ENCODE measurements at regions not wholly inside any gene's neighbourhood (a gene's known extent, or its start where the extent isn't known, plus 50 kb on each side); places are given as distances from the start of the nearest gene placed in this dataset.

DNA sequence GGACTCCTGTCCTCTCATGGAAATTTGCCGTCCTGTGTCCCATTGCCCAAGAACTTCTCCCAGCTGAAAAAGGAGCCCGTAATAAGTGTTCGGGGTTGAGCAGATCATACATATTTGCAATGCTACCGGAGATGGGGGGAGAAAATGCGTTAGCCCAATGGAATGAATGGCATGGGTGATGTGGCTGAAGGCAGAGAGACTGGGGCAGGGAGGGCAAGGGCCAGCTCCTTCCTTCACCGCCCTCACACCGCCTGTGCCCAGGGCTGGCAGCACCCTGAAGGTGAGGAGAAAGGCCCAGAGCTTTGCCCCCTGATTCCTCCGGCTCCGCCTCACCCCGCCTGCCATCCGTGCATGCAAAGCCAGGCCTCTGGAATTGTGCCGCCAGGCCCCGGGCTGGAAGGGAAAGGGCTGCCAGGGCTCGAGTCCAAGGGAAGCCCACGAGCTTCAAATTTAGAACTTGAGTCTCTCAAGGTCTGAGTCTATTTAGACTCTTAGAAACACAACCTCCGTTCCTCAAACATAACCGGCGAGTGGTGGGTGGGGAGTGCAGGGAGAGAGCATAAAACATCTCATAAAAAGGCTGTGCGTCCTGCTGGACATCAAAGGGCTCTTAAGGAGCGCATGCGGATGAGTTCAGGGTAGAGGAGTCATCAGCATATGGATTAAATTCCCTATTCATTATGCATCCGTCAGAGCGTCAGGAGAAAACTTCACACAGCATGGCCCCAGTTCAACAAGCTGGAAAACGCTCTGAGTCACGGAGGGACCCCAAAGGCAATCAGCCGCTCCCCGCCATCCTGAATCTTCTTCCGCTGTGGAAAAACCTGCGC, 121.7 kb upstream of the GLI2 start:
- FAIRE-seq (no peak), DNase-seq (ENCODE audit: low spot score in 2 of 2) (no peak)

GRCh38 chr2:120614901-120615300, 120.8 kb upstream of the GLI2 start:
- DNase-seq (ENCODE audit: low spot score in 2 of 2) = no peak
- no peak for FAIRE-seq

- FAIRE-seq = no peak
- no peak for DNase-seq (ENCODE audit: low spot score in 2 of 2)
Measured at GRCh38 chr2:120616261-120616660, 119.4 kb upstream of the GLI2 start.

DNA sequence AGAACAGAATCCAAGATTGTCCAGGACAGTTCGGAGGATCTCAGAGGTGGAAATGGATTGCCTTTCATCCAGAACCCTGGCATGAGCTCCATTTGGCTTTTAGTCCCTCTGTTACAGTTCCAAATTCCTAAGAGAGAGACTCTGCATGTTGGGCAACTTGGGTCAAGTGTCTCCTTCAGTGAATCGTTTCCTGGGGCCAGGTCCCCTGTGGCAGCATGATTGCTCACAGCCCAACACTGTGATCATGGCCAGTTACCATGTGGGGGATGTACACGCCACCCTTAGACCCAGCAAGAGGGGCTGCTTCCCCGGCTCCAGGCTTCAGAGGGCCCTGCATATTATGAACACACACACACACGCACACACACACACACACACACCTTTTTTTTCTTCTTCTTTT, 118.6 kb upstream of the GLI2 start:
- no peak for DNase-seq (ENCODE audit: low spot score in 2 of 2)
- no peak for FAIRE-seq

- FAIRE-seq = no peak
- DNase-seq (ENCODE audit: low spot score in 2 of 2) = no peak
Measured at GRCh38 chr2:120618830-120619229, 116.8 kb upstream of the GLI2 start.

- DNase-seq (ENCODE audit: low spot score in 2 of 2) = no peak
- FAIRE-seq = no peak
Measured at GRCh38 chr2:120619579-120619978, 116.1 kb upstream of the GLI2 start.

DNA sequence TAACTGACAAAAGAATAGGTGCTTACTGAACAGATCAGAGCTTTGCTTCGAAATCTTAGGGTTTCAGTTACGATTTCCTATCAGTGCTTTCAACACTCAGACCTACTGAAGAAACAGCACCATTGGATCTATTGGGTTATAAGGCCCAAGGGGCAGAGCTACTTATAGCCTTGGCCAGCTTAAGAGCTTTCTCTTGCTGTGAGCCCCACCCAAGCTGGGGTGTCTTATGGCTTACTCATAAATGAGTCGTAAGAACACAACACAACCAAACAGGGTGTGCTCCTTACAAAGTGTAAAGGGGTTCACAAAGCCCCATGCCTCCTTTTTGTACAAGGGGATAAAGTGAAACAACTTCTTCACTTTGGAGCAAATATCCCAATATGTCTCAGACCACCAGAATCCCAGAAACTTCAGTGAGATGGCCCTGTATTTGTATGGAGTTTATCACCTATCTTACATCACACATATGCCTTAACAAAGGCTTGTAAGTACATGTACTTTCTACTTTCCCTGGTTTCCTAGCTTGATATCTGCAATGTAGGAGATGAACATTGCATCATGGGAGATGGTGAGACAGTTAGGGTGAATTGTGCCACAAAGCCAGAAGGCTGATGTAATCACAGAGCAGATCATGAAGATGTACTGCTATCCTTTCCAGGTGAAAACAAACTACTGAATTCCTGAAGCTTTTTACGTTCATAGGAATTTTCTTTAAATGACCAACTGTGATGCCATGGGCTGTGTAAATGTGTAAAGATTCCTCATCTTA, 115.5 kb upstream of the GLI2 start:
- no peak for FAIRE-seq
- no peak for DNase-seq (ENCODE audit: low spot score in 2 of 2)

GRCh38 chr2:120622159-120622869, 113.4 kb upstream of the GLI2 start:
- FAIRE-seq = no peak
- no peak for DNase-seq (ENCODE audit: low spot score in 2 of 2)

GRCh38 chr2:120622886-120623753, 112.5 kb upstream of the GLI2 start:
- FAIRE-seq = no peak

GRCh38 chr2:120624061-120624737, 111.5 kb upstream of the GLI2 start:
- no peak for FAIRE-seq

More at GRCh38 chr2:120622886-120623753, 112.5 kb upstream of the GLI2 start:
- DNase-seq (ENCODE audit: low spot score in 2 of 2) = no peak

GRCh38 chr2:120624738-120625446, 110.8 kb upstream of the GLI2 start:
- DNase-seq (ENCODE audit: low spot score in 2 of 2) (no peak), FAIRE-seq (no peak)

More at GRCh38 chr2:120624061-120624737, 111.5 kb upstream of the GLI2 start:
- no peak for DNase-seq (ENCODE audit: low spot score in 2 of 2)

DNA sequence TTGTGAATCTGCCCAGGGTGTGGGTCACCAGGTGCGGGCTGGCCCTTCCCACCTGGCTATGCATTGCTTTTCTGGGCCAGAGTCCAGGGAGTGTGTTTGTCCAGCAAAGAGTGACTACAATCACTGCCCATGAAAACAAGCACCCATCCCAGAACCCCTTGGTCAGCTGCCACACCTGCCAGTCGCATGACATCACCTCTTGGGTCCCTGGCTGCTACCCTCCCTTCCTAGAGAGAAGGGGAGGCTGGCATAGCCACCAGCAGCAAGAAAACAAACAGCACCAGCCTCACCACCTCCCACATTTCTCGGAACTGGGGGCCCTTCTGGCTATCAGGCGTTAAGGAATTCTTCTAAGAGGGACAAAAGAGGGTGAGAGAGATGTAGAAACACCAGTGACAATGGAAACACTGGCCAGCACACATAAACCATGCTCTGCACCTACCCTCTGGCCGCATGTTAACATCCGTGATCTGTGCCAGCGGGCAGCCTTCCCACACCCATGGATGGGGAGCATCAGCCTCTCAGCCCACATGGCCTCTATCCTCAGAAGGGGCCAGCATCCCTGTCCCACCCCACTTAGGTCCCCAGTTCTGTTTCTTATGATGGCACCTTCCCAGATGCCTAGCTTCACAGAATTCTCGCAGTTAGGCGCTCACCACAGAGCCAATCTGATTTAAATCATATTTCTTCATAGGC, 109.7 kb upstream of the GLI2 start:
- FAIRE-seq (no peak), DNase-seq (ENCODE audit: low spot score in 2 of 2) (no peak)

- DNase-seq (ENCODE audit: low spot score in 2 of 2) (no peak), FAIRE-seq (no peak)
Measured at GRCh38 chr2:120626566-120626965, 109.1 kb upstream of the GLI2 start.

GRCh38 chr2:120628248-120628647, 107.4 kb upstream of the GLI2 start:
- DNase-seq (ENCODE audit: low spot score in 2 of 2) (no peak), FAIRE-seq (no peak)

- DNase-seq (ENCODE audit: low spot score in 2 of 2) (no peak), FAIRE-seq (no peak)
Measured at GRCh38 chr2:120629241-120629895, 106.3 kb upstream of the GLI2 start.

- DNase-seq (ENCODE audit: low spot score in 2 of 2) (no peak), FAIRE-seq (no peak)
Measured at GRCh38 chr2:120630031-120630701, 105.5 kb upstream of the GLI2 start.

- FAIRE-seq = no peak
- no peak for DNase-seq (ENCODE audit: low spot score in 2 of 2)
Measured at GRCh38 chr2:120631236-120631635, 104.4 kb upstream of the GLI2 start.

Data from frontal cortex (tissue), 3 donors.